Fibroblast of pulmonary artery (primary cell): ENCODE measurements at regions not wholly inside any gene's neighbourhood (a gene's known extent, or its start where the extent isn't known, plus 50 kb on each side); places are given as distances from the start of the nearest gene placed in this dataset.

Experiments used
- DNase-seq: peaks from one replicate; pipeline ENCODE4 v3.0.0-alpha.2; 2010; ENCODE audit warnings: low read depth
- H3K4me3 ChIP-seq: replicated peaks from 2 replicates; pipeline ENCODE4 v1.5.1; 2011; ENCODE audit warnings: low read depth, mild to moderate bottlenecking, control low read depth, low read length, moderate library complexity
- CTCF ChIP-seq: IDR thresholded peaks from 2 replicates; pipeline ENCODE4 v1.5.1; 2011; ENCODE audit warnings: mild to moderate bottlenecking, control low read depth, low read length, inconsistent platforms; ENCODE audit errors: missing control alignments

GRCh38 chr1:218538341-218538740 is 193.2 kb downstream of the TGFB2 start:
- TF ChIP-seq CTCF = no peak
- H3K4me3 ChIP-seq = no peak overlapping the region
- no peak for DNase-seq

GRCh38 chr1:218546314-218546713 is 201.2 kb downstream of the TGFB2 start:
- peak; percentile 41 for DNase-seq
- TF ChIP-seq CTCF = peak; percentile 22
- H3K4me3 ChIP-seq = no peak overlapping the region

GRCh38 chr1:218547957-218548730 is 203.0 kb downstream of the TGFB2 start:
- no peak for TF ChIP-seq CTCF
- H3K4me3 ChIP-seq = no peak overlapping the region
- no peak for DNase-seq

- no peak for TF ChIP-seq CTCF
- H3K4me3 ChIP-seq = no peak overlapping the region
- DNase-seq = no peak
Measured at GRCh38 chr1:218548764-218549163, 203.6 kb downstream of the TGFB2 start.

- no peak overlapping the region for H3K4me3 ChIP-seq
- no peak for DNase-seq
- TF ChIP-seq CTCF = peak; percentile 22
Measured at GRCh38 chr1:218553197-218553596, 208.1 kb downstream of the TGFB2 start.

GRCh38 chr1:218556016-218556415 is 210.9 kb downstream of the TGFB2 start:
- DNase-seq = no peak
- no peak overlapping the region for H3K4me3 ChIP-seq
- no peak for TF ChIP-seq CTCF

- no peak for TF ChIP-seq CTCF
- H3K4me3 ChIP-seq = no peak overlapping the region
- peak; percentile 84 for DNase-seq
Measured at GRCh38 chr1:218557731-218558130, 212.6 kb downstream of the TGFB2 start.
